ENCODE measurements at regions not wholly inside any gene's neighbourhood (a gene's known extent, or its start where the extent isn't known, plus 50 kb on each side); places are given as distances from the start of the nearest gene placed in this dataset.

- ATAC-seq: no peak
- Mint-ChIP-seq H3K4me1 (no peaks in the 10 kb centered on the region), H3K9me3 (peaks cover 10 to 21% of the 10 kb centered on the region in 2 donors), H3K27me3 (ENCODE audit: low read depth in 2 of 2) (no peaks in the 10 kb centered on the region), H3K4me3 (no peak overlapping the region), H3K36me3 (no peaks in the 10 kb centered on the region), H3K27ac (no peak overlapping the region)
- Histone ChIP-seq H3K9me3 (ENCODE audit: control insufficient read depth, insufficient read depth, low read length) (peaks cover 2% of the 10 kb centered on the region), H3K36me3 (ENCODE audit: control insufficient read depth, insufficient read depth, low read length) (no peaks in the 10 kb centered on the region), H3K4me1 (ENCODE audit: control insufficient read depth, insufficient read depth, low read length) (no peaks in the 10 kb centered on the region), H3K4me3 (ENCODE audit: low read length) (no peak overlapping the region), H3K27ac (ENCODE audit: low read length) (no peak overlapping the region), H3K27me3 (ENCODE audit: control insufficient read depth, insufficient read depth, low read length) (no peaks in the 10 kb centered on the region)
- no peak for DNase-seq
- no peak for TF ChIP-seq CTCF (IDR thresholded peaks at IDR 0.05)
- intact Hi-C loops (cut with micrococcal nuclease): no loop called here
- 95% methylated on average over 3 of the region's 6 CpGs for WGBS (ENCODE audit: insufficient coverage)
Measured at GRCh38 chr3:6172871-6173642, 687.9 kb upstream of the GRM7 start.

GRCh38 chr3:6177417-6177816 lies 683.5 kb upstream of the GRM7 start:
- Histone ChIP-seq H3K27me3 (ENCODE audit: control insufficient read depth, insufficient read depth, low read length) (no peaks in the 10 kb centered on the region), H3K9me3 (ENCODE audit: control insufficient read depth, insufficient read depth, low read length) (no peaks in the 10 kb centered on the region), H3K27ac (ENCODE audit: low read length) (no peak overlapping the region), H3K4me3 (ENCODE audit: low read length) (no peak overlapping the region), H3K4me1 (ENCODE audit: control insufficient read depth, insufficient read depth, low read length) (no peaks in the 10 kb centered on the region), H3K36me3 (ENCODE audit: control insufficient read depth, insufficient read depth, low read length) (no peaks in the 10 kb centered on the region)
- Mint-ChIP-seq H3K4me3 (no peak overlapping the region), H3K9me3 (peaks cover 8 to 15% of the 10 kb centered on the region in 2 donors), H3K36me3 (no peaks in the 10 kb centered on the region), H3K27me3 (ENCODE audit: low read depth in 2 of 2) (no peaks in the 10 kb centered on the region), H3K4me1 (no peaks in the 10 kb centered on the region), H3K27ac (no peak overlapping the region)
- DNase-seq (no peak), ATAC-seq (no peak)
- intact Hi-C loops (cut with micrococcal nuclease): no loop called here
- WGBS (ENCODE audit: insufficient coverage): 89% methylated on average over 1 of the region's 1 CpG
- TF ChIP-seq CTCF (IDR thresholded peaks at IDR 0.05): no peak

GRCh38 chr3:6179761-6180160 lies 681.2 kb upstream of the GRM7 start:
- intact Hi-C loops (cut with micrococcal nuclease): no loop called here
- Histone ChIP-seq H3K36me3 (ENCODE audit: control insufficient read depth, insufficient read depth, low read length) (no peaks in the 10 kb centered on the region), H3K4me3 (ENCODE audit: low read length) (no peak overlapping the region), H3K27ac (ENCODE audit: low read length) (no peak overlapping the region), H3K9me3 (ENCODE audit: control insufficient read depth, insufficient read depth, low read length) (no peaks in the 10 kb centered on the region), H3K27me3 (ENCODE audit: control insufficient read depth, insufficient read depth, low read length) (no peaks in the 10 kb centered on the region), H3K4me1 (ENCODE audit: control insufficient read depth, insufficient read depth, low read length) (no peaks in the 10 kb centered on the region)
- no peak for ATAC-seq
- WGBS (ENCODE audit: insufficient coverage): 86% methylated on average over 2 of the region's 3 CpGs
- H3K27me3 Mint-ChIP-seq (ENCODE audit: low read depth in 2 of 2): no peaks in the 10 kb centered on the region
- H3K36me3 Mint-ChIP-seq: no peaks in the 10 kb centered on the region
- peaks cover 4 to 26% of the 10 kb centered on the region in 2 donors for H3K9me3 Mint-ChIP-seq
- H3K4me3 Mint-ChIP-seq: no peak overlapping the region
- no peak for TF ChIP-seq CTCF (IDR thresholded peaks at IDR 0.05)
- H3K27ac Mint-ChIP-seq: no peak overlapping the region
- DNase-seq: no peak
- no peaks in the 10 kb centered on the region for H3K4me1 Mint-ChIP-seq

- Mint-ChIP-seq H3K27ac (no peak overlapping the region), H3K27me3 (ENCODE audit: low read depth in 2 of 2) (no peaks in the 10 kb centered on the region), H3K4me1 (no peaks in the 10 kb centered on the region), H3K36me3 (no peaks in the 10 kb centered on the region), H3K4me3 (no peak overlapping the region), H3K9me3 (peaks cover 4 to 27% of the 10 kb centered on the region in 2 donors)
- intact Hi-C loops (cut with micrococcal nuclease): no loop called here
- ATAC-seq (no peak), DNase-seq (no peak)
- no peak for TF ChIP-seq CTCF (IDR thresholded peaks at IDR 0.05)
- Histone ChIP-seq H3K27ac (ENCODE audit: low read length) (no peak overlapping the region), H3K27me3 (ENCODE audit: control insufficient read depth, insufficient read depth, low read length) (no peaks in the 10 kb centered on the region), H3K9me3 (ENCODE audit: control insufficient read depth, insufficient read depth, low read length) (no peaks in the 10 kb centered on the region), H3K4me3 (ENCODE audit: low read length) (no peak overlapping the region), H3K4me1 (ENCODE audit: control insufficient read depth, insufficient read depth, low read length) (no peaks in the 10 kb centered on the region), H3K36me3 (ENCODE audit: control insufficient read depth, insufficient read depth, low read length) (no peaks in the 10 kb centered on the region)
Measured at GRCh38 chr3:6180171-6180570, 680.7 kb upstream of the GRM7 start.

All from natural killer cell (primary cell).